ENCODE measurements at regions not wholly inside any gene's neighbourhood (a gene's known extent, or its start where the extent isn't known, plus 50 kb on each side); places are given as distances from the start of the nearest gene placed in this dataset.
A peak's percentile ranks its signal among the peaks of the same experiment; 100 is the strongest.

- DNase-seq: no peak
Observed at GRCh38 chr6:6895929-6896328, 211.8 kb upstream of the RREB1 start.

- no peak for DNase-seq
Observed at GRCh38 chr6:6897140-6897539, 210.6 kb upstream of the RREB1 start.

GRCh38 chr6:6900569-6901204 lies 207.1 kb upstream of the RREB1 start:
- no peak for DNase-seq

GRCh38 chr6:6901205-6901719 lies 206.5 kb upstream of the RREB1 start:
- DNase-seq: no peak

- DNase-seq: no peak
Observed at GRCh38 chr6:6901945-6902344, 205.8 kb upstream of the RREB1 start.

GRCh38 chr6:6905961-6906518 lies 201.7 kb upstream of the RREB1 start:
- no peak for DNase-seq

GRCh38 chr6:6906570-6907213 lies 201.1 kb upstream of the RREB1 start:
- DNase-seq: no peak

GRCh38 chr6:6907286-6907685 lies 200.5 kb upstream of the RREB1 start:
- no peak for DNase-seq

GRCh38 chr6:6908121-6908520 lies 199.6 kb upstream of the RREB1 start:
- DNase-seq: no peak

GRCh38 chr6:6909111-6909510 lies 198.7 kb upstream of the RREB1 start:
- no peak for DNase-seq

GRCh38 chr6:6910734-6911295 lies 196.9 kb upstream of the RREB1 start:
- DNase-seq: no peak

GRCh38 chr6:6911391-6911790 lies 196.4 kb upstream of the RREB1 start:
- DNase-seq: no peak

- DNase-seq: no peak
Observed at GRCh38 chr6:6912817-6913744, 194.7 kb upstream of the RREB1 start.

- DNase-seq: no peak
Observed at GRCh38 chr6:6915219-6915618, 192.5 kb upstream of the RREB1 start.

- no peak for DNase-seq
Observed at GRCh38 chr6:6915813-6916547, 191.8 kb upstream of the RREB1 start.

GRCh38 chr6:6916598-6916997 lies 191.2 kb upstream of the RREB1 start:
- DNase-seq: no peak

GRCh38 chr6:6918216-6918983 lies 189.4 kb upstream of the RREB1 start:
- peak in 1 of 2 donors; percentile 39 for DNase-seq

GRCh38 chr6:6919173-6919572 lies 188.6 kb upstream of the RREB1 start:
- DNase-seq: no peak

GRCh38 chr6:6920114-6920986 lies 187.4 kb upstream of the RREB1 start:
- no peak for DNase-seq

GRCh38 chr6:6920987-6921313 lies 186.8 kb upstream of the RREB1 start:
- no peak for DNase-seq
